Skin epidermis (tissue), 12 donors: ENCODE measurements at regions not wholly inside any gene's neighbourhood (a gene's known extent, or its start where the extent isn't known, plus 50 kb on each side); places are given as distances from the start of the nearest gene placed in this dataset.
A peak's percentile ranks its signal among the peaks of the same experiment; 100 is the strongest.

Experiments used
- H3K27ac ChIP-seq, 21 experiments: fragments of 200-600 bp; sonication (generic) in 11 of 21; one replicate each; pipeline ENCODE4 v1.5.0; 2020; ENCODE audit warnings: mild to moderate bottlenecking in 3 of 21, inconsistent platforms in 2 of 21, moderate library complexity in 2 of 21
- H3K4me3 ChIP-seq, 7 experiments: fragments of 200-600 bp; sonication (generic) in 2 of 7; one replicate each; pipeline ENCODE4 v1.5.0; 2020; ENCODE audit warnings: inconsistent platforms in 2 of 7, mild to moderate bottlenecking in 2 of 7, moderate library complexity in 1 of 7

DNA sequence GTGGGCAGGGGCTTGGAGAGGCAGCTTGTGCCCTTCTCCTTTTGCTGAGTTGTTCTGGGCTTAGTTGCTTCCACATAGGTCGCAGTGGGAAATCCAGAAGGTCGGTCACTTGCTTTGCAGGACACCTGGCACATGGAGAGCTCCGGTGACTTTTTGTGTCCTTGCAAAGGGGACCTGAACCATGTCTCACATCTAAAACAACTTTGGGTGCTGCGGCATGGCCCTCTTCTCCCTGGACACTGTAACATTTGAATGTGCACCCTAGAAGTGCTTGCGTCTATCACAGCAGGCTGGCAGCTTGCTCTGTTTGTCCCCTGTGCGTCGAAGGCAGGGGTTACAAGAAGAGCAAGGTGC is 189.9 kb upstream of the TWIST2 start:
- Histone ChIP-seq H3K27ac (peak overlapping the region in 9 of 21 experiments; percentile 18 to 74 (median 51)), H3K4me3 (no peak overlapping the region)

DNA sequence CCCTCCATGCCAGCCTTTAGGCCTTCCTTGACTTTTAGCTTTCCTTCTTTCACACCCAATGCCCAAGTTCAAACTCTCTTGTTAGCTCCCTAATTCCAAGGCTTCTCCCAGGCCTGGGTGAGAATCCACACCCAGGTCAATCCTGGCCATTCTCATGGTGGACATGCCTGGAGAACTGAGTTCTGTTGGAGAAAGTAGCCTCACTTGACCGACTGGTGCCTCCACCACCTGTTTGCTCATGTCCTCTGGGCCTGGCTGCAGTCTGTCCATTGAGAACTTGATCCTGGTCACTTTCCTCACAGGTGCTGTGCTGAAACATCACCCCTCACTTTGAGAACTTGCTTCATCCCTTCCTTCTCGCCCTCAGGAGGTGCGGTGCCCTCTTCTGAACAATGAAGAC is 189.1 kb upstream of the TWIST2 start:
- no peak overlapping the region for H3K4me3 ChIP-seq
- H3K27ac ChIP-seq = no peak overlapping the region

DNA sequence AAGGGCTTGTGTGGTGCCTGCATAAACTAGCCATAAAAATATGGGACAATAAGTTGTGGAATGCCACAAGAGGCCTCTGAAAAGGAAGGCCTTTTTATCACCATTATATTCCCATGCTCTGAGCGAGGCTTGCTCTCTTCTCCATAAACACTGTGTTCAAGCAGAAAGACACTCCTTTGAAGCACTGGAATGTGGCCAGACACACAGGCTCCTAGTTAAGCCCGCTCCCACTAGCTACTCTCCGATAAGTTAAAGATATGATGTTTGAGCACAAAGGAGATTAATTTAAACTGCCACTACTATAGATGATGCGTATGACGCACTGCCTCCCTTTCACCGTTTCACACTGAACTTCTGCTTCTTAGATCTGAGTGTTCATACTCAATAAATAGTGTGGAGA is 188.7 kb upstream of the TWIST2 start:
- Histone ChIP-seq H3K4me3 (no peak overlapping the region), H3K27ac (no peak overlapping the region)

DNA sequence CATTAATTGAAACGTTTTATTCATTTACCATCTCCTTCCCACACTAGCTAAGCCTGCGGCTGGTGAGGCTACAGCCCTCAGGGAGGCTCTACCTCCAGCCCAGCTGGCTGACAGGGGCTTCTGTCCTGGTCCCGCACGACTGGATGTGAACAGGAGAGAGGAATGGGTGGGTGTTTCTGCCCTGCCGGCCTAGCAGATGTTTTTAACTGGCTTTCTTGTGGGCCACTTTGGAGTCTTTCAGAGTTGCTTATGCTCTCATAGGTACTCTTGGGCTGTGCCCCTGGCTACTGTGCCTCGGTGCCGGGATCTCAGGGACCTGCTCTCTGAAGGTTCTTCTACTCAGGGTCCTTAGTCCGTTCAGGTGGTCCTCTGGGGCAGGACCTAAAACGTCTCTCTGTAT is 184.3 kb upstream of the TWIST2 start:
- Histone ChIP-seq H3K27ac (no peak overlapping the region), H3K4me3 (no peak overlapping the region)

DNA sequence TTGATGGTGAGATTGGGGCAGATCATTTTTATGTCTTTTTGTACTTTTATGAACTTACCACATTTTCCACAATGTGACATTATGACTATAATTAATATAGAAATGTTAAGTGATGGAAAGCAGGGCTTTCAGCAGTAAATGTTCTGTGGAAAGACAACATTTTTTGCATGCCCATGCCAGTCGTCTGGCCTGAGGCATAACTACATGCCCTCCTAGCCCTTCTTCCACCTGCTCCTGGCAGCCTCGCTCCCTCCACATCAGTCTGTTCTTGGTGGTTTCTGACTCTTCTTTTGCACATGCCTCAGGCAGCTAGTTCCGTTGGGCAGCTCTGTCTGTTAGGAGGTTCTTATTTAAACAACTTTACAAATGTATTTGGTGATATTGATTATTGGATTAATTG is 182.0 kb upstream of the TWIST2 start:
- Histone ChIP-seq H3K27ac (peak overlapping the region in 5 of 21 experiments; percentile 12 to 70 (median 50)), H3K4me3 (no peak overlapping the region)

DNA sequence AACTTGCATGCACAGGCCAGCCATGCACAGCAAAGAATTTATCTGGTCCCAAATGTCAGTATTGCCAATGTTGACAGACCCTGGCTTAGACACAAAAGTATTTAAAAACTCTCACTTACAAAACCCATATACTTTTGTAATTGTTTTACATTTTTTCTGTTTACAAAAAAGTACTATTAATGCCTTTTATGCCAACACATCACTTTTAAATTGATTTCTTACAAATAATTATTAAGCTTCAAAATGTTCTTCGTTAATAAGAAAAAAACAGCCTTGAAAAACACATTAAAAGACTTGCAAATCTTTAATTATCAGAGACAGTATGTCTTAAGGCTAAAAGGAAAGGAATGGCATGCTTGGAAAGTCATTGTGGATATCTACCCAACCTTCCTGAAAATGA is 181.3 kb upstream of the TWIST2 start:
- H3K4me3 ChIP-seq = no peak overlapping the region
- peak overlapping the region in 8 of 21 experiments; percentile 12 to 70 (median 38) for H3K27ac ChIP-seq

DNA sequence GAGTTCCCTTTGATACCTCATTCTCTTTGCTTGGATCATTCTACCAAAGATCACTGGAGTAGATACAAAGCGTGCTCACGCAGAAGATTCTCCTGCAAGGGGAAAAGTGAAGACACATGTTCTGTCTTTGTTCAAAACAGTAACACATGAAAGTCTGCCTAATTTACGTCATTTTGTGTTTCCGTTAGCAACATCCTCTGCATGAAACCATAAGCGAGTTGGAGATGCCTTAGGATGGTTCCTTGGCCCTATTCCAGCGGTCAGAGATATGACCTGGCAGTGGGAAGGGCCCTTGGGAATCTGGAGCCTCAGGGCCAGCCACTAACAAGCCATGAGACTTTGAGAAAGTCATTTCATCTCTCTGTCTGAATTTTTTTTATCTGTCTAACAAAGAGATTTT is 180.9 kb upstream of the TWIST2 start:
- H3K27ac ChIP-seq = peak overlapping the region in 9 of 21 experiments; percentile 12 to 70 (median 58)

DNA sequence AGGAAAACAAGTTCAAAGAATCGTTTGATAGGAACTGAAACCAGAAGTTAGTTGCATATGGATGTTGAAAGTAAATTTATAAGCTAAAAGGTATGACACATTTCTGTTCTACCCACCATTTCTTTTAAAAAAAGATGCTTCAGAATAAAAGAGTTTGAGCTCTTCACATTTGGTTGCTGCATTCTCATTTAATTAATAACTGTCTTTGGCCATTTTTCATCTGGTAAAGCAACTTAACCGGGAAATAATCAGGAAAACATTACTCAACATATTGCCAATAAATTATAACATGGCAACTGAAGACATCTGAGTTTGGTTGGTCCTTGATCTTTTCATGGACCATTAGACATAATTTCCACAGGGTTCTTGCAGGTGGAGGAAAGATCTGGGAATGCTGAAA is 180.2 kb upstream of the TWIST2 start:
- peak overlapping the region in 11 of 21 experiments; percentile 12 to 73 (median 57) for H3K27ac ChIP-seq

More for the DNA sequence above, 180.9 kb upstream of the TWIST2 start:
- no peak overlapping the region for H3K4me3 ChIP-seq

DNA sequence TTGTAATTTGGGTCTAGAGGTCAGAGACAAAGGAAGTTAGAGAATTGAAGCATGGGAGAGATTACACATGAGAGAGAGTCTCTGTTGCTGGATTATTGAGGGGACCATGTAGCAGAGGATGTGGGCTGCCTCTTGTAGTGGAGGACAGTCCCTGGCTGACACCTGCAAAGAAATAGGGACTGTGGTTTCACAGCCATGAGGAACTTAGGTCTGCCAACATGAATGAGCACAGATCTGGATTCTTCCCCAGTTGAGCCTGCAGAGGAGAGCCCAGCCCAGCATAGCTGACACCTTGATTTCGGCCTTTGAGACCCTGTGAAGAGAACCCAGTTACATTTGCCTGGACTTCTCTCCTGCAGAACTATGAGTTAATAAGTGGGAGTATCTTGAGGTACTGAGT is 179.5 kb upstream of the TWIST2 start:
- Histone ChIP-seq H3K27ac (peak overlapping the region in 12 of 21 experiments; percentile 17 to 73 (median 52)), H3K4me3 (no peak overlapping the region)

More for the DNA sequence above, 180.2 kb upstream of the TWIST2 start:
- no peak overlapping the region for H3K4me3 ChIP-seq

DNA sequence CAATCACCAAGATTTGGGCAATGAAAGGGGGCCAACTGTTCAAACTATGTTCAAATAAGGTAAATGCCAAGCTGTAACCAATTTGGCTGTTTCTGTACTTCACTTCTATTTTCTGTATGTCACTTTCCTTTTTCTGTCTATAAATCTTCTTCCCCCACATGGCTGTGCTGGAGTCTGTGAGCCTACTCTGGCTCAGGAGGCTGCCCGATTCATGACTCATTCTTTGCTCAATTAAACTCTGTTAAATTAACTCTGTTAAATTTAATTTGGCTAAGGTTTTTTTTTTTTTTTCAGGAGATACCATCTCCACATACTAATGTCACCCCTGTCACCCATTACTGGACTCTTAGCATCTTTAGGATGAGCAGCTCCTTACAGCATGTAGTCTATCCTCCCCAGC is 178.8 kb upstream of the TWIST2 start:
- H3K4me3 ChIP-seq = no peak overlapping the region
- H3K27ac ChIP-seq = peak overlapping the region in 3 of 21 experiments; percentile 43 to 73 (median 68)

DNA sequence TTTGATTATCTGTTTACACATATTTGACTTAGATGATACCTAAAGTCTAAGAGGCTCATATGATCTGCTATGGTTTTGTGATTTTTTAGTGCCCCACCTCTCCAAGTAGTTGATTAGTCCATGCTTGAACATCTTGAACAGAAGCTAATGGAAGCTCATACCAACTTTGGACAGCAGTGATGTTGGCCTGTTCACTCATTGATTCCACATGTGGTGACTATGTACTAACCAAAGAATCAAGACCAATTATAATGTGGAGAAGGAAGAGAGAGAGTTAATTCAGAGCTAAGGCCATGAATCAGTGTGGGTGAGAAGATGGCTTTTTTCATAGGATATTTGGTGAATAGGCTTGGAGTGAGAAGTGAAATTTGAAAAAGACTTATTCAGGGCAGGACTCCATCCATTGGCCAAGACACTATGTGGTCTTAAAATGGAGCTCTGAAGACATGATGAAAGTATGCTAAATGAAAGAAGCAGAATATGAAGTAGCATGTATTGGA is 178.3 kb upstream of the TWIST2 start:
- Histone ChIP-seq H3K27ac (peak overlapping the region in 2 of 21 experiments; percentile 68 to 73), H3K4me3 (no peak overlapping the region)

DNA sequence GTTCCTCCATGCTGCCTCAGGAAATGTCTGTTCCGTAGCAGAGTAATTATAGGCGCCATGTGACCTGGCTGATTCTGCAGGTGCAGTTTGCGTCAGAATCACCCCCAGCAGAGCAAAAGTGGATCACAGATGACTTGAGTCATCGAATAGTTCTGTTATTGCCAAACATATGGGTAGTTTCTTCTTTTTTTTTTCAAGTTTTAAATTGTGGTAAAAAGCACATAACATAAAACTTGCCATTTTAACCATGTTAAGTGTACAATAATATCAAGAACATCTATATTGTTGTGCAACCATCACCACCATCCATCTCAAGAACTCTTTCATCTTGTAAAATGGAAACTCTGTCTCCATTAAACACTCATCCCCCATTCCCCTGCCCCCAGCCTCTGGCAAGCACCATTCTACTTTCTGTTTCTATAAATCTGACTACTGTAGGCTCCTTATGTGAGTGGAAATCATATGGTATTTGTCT is 177.7 kb upstream of the TWIST2 start:
- H3K4me3 ChIP-seq = no peak overlapping the region
- H3K27ac ChIP-seq = peak overlapping the region in 1 of 21 experiments; percentile 68

DNA sequence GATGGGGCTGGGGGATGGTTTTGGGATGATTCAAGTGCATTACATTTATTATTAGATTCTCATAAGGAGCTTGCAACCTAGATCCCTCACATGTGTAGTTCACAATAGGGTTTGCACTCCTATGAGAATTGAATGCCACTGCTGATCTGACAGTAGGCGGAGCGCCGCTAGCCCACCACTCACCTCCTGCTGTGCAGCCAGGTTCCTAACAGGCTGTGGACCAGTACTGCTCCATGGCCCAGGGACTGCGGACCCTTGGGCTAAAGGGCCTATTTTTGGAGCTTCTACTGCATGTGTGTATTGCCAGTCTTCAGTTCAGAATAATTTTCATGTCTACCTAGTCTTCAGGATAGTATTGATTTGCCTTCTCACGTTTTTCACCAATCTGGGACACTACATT is 165.3 kb upstream of the TWIST2 start:
- Histone ChIP-seq H3K4me3 (no peak overlapping the region), H3K27ac (no peak overlapping the region)

DNA sequence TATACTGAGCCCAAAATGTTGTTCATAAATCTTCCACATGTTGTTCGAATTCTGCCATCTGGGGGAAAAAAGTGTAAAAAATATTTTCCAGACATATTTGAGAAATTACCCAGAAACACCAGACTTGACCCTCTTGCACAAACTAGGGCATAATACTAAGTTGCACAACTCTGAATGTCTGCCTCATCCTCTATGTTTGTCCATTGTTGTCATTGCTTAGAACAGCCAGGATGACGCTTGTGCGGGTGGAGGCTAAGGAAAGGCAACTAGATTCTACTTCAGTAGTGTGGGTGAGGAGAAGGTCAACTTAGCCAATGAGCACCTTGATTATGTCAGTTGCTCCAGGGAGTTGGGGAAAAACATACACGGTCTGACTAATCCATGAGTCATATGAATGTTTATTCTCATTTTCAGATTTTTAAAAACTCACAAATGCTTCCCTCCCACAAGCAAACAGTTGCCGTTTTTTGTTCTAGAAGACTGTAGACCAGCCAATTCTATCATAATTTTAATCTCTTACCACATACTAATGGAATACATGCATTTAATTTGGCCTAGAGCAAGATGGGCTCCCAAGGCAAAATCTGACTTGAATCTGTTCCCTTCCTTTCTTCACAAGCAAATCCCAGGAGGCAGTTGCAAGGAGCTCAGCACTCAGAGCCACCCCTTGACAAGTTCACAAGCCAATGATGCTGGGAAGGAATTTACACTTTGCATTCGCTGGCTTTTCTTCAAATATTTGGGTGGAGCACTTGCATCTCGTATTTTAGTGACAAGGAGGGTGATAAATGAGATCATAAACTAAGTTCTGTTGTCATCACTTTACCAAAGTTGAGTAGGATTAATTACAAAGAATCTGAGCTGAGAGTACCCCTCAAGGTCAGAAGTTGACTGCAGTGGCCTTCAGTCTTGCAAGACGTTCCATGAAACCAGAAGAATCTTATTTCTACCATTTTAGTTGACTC is 163.2 kb upstream of the TWIST2 start:
- Histone ChIP-seq H3K4me3 (no peak overlapping the region), H3K27ac (peak overlapping the region in 14 of 21 experiments; percentile 10 to 79 (median 58))

DNA sequence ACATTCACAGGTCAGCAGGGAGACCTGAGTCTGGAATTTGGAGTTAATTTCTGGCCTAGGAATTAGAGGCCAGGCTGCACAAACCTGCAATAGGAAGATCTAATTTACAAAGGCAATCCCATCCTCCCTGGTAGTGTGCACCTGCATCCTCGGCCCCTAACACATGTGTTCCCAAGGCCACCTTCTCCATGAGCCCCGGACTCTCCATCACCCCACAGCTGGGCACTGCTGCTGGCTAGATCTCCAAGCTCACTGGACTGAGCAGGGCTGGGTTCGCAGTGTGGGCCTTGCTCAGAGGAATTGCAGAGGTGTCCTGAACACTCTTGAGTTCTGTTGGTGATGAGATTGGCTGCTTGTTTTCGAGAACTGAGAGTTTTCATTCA is 162.6 kb upstream of the TWIST2 start:
- H3K4me3 ChIP-seq = no peak overlapping the region
- H3K27ac ChIP-seq = peak overlapping the region in 12 of 21 experiments; percentile 3 to 79 (median 34)

DNA sequence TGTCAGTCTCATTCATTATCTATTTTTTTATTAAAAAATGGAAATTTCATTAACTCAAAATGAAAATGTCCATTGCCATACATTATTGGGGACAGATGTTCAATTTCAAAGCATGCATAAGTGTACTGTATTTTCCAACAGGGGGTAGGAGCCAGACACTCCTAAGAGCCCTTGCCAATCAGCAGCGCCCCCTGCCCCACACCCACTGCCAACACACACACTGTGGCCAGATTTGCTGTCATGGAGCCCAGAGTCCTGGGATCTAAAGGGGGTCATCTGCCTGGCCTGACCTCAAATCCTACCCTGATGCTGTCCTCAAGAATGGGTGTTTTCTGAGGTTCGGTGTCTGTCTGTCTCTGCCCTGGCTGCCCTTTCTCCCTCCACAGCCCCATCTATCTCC is 162.2 kb upstream of the TWIST2 start:
- Histone ChIP-seq H3K4me3 (no peak overlapping the region), H3K27ac (peak overlapping the region in 7 of 21 experiments; percentile 3 to 79 (median 29))

DNA sequence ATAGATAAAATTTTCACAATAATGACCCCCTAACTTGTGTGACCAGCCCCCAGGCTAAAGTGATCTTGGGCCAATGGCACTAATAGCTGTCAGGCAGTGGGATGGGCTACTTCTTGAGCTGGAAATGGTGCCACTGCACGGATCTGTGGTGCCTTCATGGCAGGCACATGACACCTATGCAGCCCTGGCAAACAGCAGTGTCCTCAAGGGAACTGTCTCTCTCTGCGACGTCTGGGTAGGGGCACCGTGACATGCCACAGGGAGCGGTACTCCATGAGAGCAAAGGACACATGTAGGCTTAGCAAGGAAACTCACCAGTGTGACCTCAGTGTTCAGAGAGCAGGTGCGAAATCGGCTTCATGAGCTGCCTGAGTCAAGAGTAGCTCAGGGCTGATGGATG is 161.7 kb upstream of the TWIST2 start:
- H3K27ac ChIP-seq = peak overlapping the region in 6 of 21 experiments; percentile 3 to 79 (median 26)
- H3K4me3 ChIP-seq = no peak overlapping the region

DNA sequence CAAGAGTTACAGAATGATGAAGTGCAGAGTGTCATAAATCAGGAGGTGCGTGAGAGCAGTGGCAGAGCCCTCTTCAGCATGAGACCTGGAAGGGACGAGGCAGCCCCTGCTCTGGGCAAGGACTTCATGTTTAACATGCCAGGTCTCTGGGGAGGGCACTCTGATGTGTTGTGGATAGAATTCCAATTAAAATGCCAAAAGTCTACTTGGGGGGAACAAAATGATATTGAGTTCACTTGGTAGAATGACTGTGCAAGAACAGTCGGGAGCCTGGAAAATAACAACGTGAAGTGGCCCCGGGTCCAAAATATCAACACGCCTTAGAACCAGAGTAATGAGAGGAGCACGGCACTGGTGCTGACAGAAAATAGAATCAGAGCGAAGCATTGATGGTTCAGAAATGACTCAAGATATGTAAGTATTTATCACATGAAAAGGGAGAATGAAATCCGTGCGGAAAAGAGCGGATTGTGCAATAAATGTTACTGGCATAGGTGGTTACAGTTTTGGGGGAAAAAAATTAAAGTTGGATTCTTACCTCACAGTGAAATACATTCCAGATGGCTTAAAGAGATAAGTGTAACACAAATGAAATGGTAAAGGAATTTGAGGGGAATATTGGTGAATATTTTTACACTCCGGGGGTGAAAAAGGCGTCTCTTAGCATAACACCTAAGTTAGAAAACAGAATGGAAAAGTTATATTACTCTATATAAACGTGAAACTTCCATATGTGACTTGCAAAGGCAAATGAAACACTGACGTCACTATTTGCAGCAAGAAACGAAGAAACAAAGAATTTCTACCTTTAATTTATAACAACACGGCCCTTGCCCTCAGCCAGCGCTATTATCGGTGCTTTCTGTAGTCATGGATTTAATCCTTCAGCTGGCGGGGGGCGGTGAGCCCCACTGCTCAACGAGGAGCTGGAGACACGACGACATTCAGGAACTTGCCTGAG is 159.4 kb upstream of the TWIST2 start:
- peak overlapping the region in 11 of 21 experiments; percentile 20 to 82 (median 44) for H3K27ac ChIP-seq

DNA sequence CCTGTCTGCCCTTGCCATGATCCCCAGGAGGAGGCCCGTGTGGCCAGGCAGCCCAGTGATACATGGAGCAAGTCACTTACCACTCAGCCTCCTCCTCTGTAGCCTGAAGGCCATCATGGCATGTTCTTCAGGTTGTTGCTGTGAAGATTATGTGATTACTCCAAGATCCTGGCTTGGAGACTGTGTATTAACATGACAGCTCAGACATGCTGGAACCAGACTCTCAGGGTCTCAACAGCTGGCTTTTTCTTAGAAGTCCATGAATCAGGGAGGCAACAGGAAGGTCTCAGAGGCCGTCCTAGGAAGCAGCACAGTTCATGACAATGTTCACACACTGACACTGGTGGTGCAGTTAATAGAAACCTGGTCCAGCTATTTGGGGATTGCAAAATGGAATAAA is 158.6 kb upstream of the TWIST2 start:
- H3K27ac ChIP-seq = peak overlapping the region in 11 of 21 experiments; percentile 13 to 82 (median 44)
- no peak overlapping the region for H3K4me3 ChIP-seq

More for the DNA sequence above, 159.4 kb upstream of the TWIST2 start:
- H3K4me3 ChIP-seq = no peak overlapping the region
